ENCODE measurements at regions not wholly inside any gene's neighbourhood (a gene's known extent, or its start where the extent isn't known, plus 50 kb on each side); places are given as distances from the start of the nearest gene placed in this dataset.

DNA sequence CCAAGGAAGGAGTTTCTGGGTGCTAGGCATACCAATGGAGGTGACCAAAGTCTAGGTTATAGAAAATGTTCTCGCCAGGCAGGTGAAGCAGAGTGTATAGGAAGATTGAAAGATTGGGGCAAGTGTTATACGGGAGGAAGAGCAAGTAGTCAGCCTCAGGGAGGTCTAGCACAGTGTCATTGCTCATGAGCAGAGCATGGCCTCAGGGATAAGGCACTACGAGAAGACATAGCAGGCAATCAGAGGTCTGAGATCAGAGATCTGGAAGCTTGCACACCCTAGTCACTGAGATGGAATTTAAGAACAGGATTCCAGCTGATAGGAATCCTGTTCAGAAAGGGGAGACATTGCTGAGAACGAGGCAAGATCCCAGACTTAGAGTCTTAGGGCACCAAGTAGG is 350.0 kb upstream of the CASK start:
- no peak overlapping the region for H3K27ac Mint-ChIP-seq (ENCODE audit: unreplicated experiment)
- H3K36me3 Mint-ChIP-seq (ENCODE audit: low read depth): no peaks in the 10 kb centered on the region
- H3K9me3 Mint-ChIP-seq (ENCODE audit: low read depth): peaks cover 4% of the 10 kb centered on the region
- TF ChIP-seq, protein P1, sequence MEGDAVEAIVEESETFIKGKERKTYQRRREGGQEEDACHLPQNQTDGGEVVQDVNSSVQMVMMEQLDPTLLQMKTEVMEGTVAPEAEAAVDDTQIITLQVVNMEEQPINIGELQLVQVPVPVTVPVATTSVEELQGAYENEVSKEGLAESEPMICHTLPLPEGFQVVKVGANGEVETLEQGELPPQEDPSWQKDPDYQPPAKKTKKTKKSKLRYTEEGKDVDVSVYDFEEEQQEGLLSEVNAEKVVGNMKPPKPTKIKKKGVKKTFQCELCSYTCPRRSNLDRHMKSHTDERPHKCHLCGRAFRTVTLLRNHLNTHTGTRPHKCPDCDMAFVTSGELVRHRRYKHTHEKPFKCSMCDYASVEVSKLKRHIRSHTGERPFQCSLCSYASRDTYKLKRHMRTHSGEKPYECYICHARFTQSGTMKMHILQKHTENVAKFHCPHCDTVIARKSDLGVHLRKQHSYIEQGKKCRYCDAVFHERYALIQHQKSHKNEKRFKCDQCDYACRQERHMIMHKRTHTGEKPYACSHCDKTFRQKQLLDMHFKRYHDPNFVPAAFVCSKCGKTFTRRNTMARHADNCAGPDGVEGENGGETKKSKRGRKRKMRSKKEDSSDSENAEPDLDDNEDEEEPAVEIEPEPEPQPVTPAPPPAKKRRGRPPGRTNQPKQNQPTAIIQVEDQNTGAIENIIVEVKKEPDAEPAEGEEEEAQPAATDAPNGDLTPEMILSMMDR (IDR thresholded peaks at IDR 0.05): no peak
- H3K27me3 Mint-ChIP-seq (ENCODE audit: low read depth): peaks cover 2% of the 10 kb centered on the region
- H3K4me1 Mint-ChIP-seq (ENCODE audit: low read depth): no peaks in the 10 kb centered on the region
- no peak overlapping the region for H3K4me3 Mint-ChIP-seq (ENCODE audit: unreplicated experiment)
- no peak for DNase-seq (ENCODE audit: low spot score)

DNA sequence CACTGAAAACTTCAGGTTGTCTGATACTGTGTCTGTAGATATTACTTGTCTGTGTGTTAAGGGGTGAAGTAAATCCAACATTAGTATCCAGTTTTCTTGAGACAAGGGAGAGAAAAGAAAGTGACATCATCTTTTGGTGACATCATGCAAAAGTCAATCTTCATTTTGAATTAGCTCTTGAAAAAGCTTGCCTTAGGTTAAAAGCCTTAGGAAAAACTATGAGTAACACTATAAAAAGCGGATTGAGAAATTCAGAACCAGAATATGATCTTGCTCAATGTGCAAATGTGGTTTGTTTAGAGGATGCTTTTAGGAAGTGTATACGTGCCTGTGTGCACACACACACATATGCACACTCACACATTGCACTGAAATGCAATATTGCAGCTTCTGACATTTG is 345.8 kb upstream of the CASK start:
- no peak overlapping the region for H3K4me3 Mint-ChIP-seq (ENCODE audit: unreplicated experiment)
- no peak overlapping the region for H3K27ac Mint-ChIP-seq (ENCODE audit: unreplicated experiment)
- peaks cover 2% of the 10 kb centered on the region for H3K27me3 Mint-ChIP-seq (ENCODE audit: low read depth)
- TF ChIP-seq, protein P1 (IDR thresholded peaks at IDR 0.05): no peak
- no peak for DNase-seq (ENCODE audit: low spot score)
- H3K36me3 Mint-ChIP-seq (ENCODE audit: low read depth): no peaks in the 10 kb centered on the region
- no peaks in the 10 kb centered on the region for H3K4me1 Mint-ChIP-seq (ENCODE audit: low read depth)
- peaks cover 4% of the 10 kb centered on the region for H3K9me3 Mint-ChIP-seq (ENCODE audit: low read depth)

DNA sequence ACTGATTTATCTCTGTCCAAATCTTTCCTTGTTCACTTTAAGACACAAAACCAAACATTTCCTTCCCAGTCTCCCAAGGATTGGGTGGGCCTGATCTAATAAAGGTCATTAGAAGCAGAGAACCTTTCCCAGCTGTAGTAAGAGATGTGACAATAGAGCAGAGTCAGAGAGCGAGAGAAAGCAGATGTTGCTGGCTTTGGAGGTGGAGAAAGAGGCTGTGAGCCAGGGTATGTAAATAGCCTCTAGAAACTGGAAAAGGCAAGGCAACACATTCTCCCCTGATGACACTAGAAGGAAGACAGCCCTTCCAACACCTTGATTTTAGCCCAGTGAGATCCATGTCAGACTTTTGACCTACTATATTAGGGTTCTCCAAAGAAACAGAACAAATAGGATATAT is 337.5 kb upstream of the CASK start:
- no peaks in the 10 kb centered on the region for H3K36me3 Mint-ChIP-seq (ENCODE audit: low read depth)

GRCh38 chrX:42248226-42248625 is 324.9 kb upstream of the CASK start:
- no peak for DNase-seq (ENCODE audit: low spot score)
- Mint-ChIP-seq H3K27ac (ENCODE audit: unreplicated experiment) (no peak overlapping the region), H3K4me1 (ENCODE audit: low read depth) (no peaks in the 10 kb centered on the region), H3K9me3 (ENCODE audit: low read depth) (peaks cover 9% of the 10 kb centered on the region), H3K36me3 (ENCODE audit: low read depth) (no peaks in the 10 kb centered on the region), H3K27me3 (ENCODE audit: low read depth) (no peaks in the 10 kb centered on the region), H3K4me3 (ENCODE audit: unreplicated experiment) (no peak overlapping the region)
- TF ChIP-seq, protein P1 (IDR thresholded peaks at IDR 0.05): no peak

More for the DNA sequence above, 337.5 kb upstream of the CASK start:
- no peak for DNase-seq (ENCODE audit: low spot score)
- Mint-ChIP-seq H3K27ac (ENCODE audit: unreplicated experiment) (no peak overlapping the region), H3K27me3 (ENCODE audit: low read depth) (peaks cover 2% of the 10 kb centered on the region), H3K9me3 (ENCODE audit: low read depth) (peaks cover 19% of the 10 kb centered on the region), H3K4me3 (ENCODE audit: unreplicated experiment) (no peak overlapping the region), H3K4me1 (ENCODE audit: low read depth) (no peaks in the 10 kb centered on the region)
- TF ChIP-seq, protein P1 (IDR thresholded peaks at IDR 0.05): no peak

GRCh38 chrX:42247241-42247640 is 323.9 kb upstream of the CASK start:
- no peaks in the 10 kb centered on the region for H3K36me3 Mint-ChIP-seq (ENCODE audit: low read depth)
- H3K27ac Mint-ChIP-seq (ENCODE audit: unreplicated experiment): no peak overlapping the region
- TF ChIP-seq, protein P1 (IDR thresholded peaks at IDR 0.05): no peak
- peaks cover 9% of the 10 kb centered on the region for H3K9me3 Mint-ChIP-seq (ENCODE audit: low read depth)
- H3K4me3 Mint-ChIP-seq (ENCODE audit: unreplicated experiment): no peak overlapping the region
- H3K27me3 Mint-ChIP-seq (ENCODE audit: low read depth): no peaks in the 10 kb centered on the region
- no peak for DNase-seq (ENCODE audit: low spot score)
- no peaks in the 10 kb centered on the region for H3K4me1 Mint-ChIP-seq (ENCODE audit: low read depth)
